ENCODE measurements at regions not wholly inside any gene's neighbourhood (a gene's known extent, or its start where the extent isn't known, plus 50 kb on each side); places are given as distances from the start of the nearest gene placed in this dataset.

GRCh38 chr1:213641312-213641711 lies 346.5 kb upstream of the PROX1 start:
- Mint-ChIP-seq H3K9me3 (peaks cover 0 to 2% (median 0%) of the 10 kb centered on the region in 7 donors), H3K27me3 (ENCODE audit: low read depth in 3 of 3) (peaks cover 0 to 2% (median 2%) of the 10 kb centered on the region in 3 donors), H3K36me3 (no peaks in the 10 kb centered on the region), H3K4me1 (no peaks in the 10 kb centered on the region), H3K27ac (no peak overlapping the region), H3K4me3 (no peak overlapping the region)
- intact Hi-C loops (cut with micrococcal nuclease) = no loop called here
- H4K20me1 ChIP-seq (ENCODE audit: insufficient read depth, low read length) = no peaks in the 10 kb centered on the region
- H3K4me3 ChIP-seq (replicated peaks in 1 of 3; ENCODE audit: low read depth in 2 of 3, low read length in 3 of 3) = no peak overlapping the region
- no peak for DNase-seq
- no peak for TF ChIP-seq CTCF (IDR thresholded peaks at IDR 0.05)
- no peak overlapping the region for H3K9ac ChIP-seq (ENCODE audit: insufficient read depth, low read length, poor library complexity, severe bottlenecking)
- H3K36me3 ChIP-seq (replicated peaks in 1 of 2; ENCODE audit: control insufficient read depth in 1 of 2, insufficient read depth in 2 of 2, low read length in 2 of 2) = no peaks in the 10 kb centered on the region
- no peaks in the 10 kb centered on the region for H3K4me1 ChIP-seq (ENCODE audit: control insufficient read depth in 1 of 2, insufficient read depth in 2 of 2, low read length in 2 of 2)
- H3K27ac ChIP-seq (ENCODE audit: low read depth in 1 of 2, low read length in 2 of 2) = no peak overlapping the region
- no CpG with 5 or more reads among the region's 2 CpGs for WGBS (ENCODE audit: insufficient coverage)
- no peaks in the 10 kb centered on the region for H3K27me3 ChIP-seq (ENCODE audit: control insufficient read depth in 2 of 2, insufficient read depth in 2 of 2, low read length in 2 of 2)
- no peak overlapping the region for H2AFZ ChIP-seq (ENCODE audit: insufficient read depth, low read depth, low read length, poor library complexity, severe bottlenecking)
- no peaks in the 10 kb centered on the region for H3K79me2 ChIP-seq (ENCODE audit: insufficient read depth, low read length)
- H3K4me2 ChIP-seq (replicated peaks; ENCODE audit: extremely low read depth, low read length, poor library complexity, severe bottlenecking) = no peak overlapping the region
- no peaks in the 10 kb centered on the region for H3K9me3 ChIP-seq (replicated peaks in 1 of 2; ENCODE audit: control insufficient read depth in 1 of 2, insufficient read depth in 1 of 2, low read length in 2 of 2)

DNA sequence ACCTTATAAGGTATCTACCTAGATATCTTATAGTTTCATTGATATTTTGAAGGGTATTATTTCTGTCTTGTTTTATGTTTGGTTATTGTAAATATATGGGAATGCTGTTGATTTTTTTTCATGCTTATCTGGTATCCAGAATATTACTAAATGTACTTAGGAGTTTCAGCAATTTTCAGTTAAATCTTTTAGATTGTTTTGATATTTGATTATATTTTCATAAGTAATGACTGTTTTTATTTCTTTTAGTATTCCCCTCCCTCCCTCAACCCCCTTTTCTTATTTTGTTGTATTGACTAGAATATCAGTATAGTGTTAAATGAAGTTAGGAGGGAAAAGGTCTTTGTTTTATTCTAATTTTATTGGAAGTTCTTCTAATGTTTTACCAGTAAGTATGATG lies 344.4 kb upstream of the PROX1 start:
- TF ChIP-seq CTCF (IDR thresholded peaks at IDR 0.05) = no peak
- H3K27me3 Mint-ChIP-seq (ENCODE audit: low read depth in 3 of 3) = peaks cover 0 to 4% (median 2%) of the 10 kb centered on the region in 3 donors
- H3K79me2 ChIP-seq (ENCODE audit: insufficient read depth, low read length) = no peaks in the 10 kb centered on the region
- H3K36me3 Mint-ChIP-seq = no peaks in the 10 kb centered on the region
- intact Hi-C loops (cut with micrococcal nuclease) = no loop called here
- H3K4me2 ChIP-seq (replicated peaks; ENCODE audit: extremely low read depth, low read length, poor library complexity, severe bottlenecking) = no peak overlapping the region
- peaks cover 0 to 2% (median 0%) of the 10 kb centered on the region in 7 donors for H3K9me3 Mint-ChIP-seq
- no peak overlapping the region for H3K27ac ChIP-seq (ENCODE audit: low read depth in 1 of 2, low read length in 2 of 2)
- H3K27ac Mint-ChIP-seq = no peak overlapping the region
- H3K4me1 ChIP-seq (ENCODE audit: control insufficient read depth in 1 of 2, insufficient read depth in 2 of 2, low read length in 2 of 2) = no peaks in the 10 kb centered on the region
- H3K9me3 ChIP-seq (replicated peaks in 1 of 2; ENCODE audit: control insufficient read depth in 1 of 2, insufficient read depth in 1 of 2, low read length in 2 of 2) = no peaks in the 10 kb centered on the region
- no peak overlapping the region for H3K9ac ChIP-seq (ENCODE audit: insufficient read depth, low read length, poor library complexity, severe bottlenecking)
- no peaks in the 10 kb centered on the region for H3K27me3 ChIP-seq (ENCODE audit: control insufficient read depth in 2 of 2, insufficient read depth in 2 of 2, low read length in 2 of 2)
- no peaks in the 10 kb centered on the region for H3K36me3 ChIP-seq (replicated peaks in 1 of 2; ENCODE audit: control insufficient read depth in 1 of 2, insufficient read depth in 2 of 2, low read length in 2 of 2)
- no peak overlapping the region for H2AFZ ChIP-seq (ENCODE audit: insufficient read depth, low read depth, low read length, poor library complexity, severe bottlenecking)
- no peak overlapping the region for H3K4me3 ChIP-seq (replicated peaks in 1 of 3; ENCODE audit: low read depth in 2 of 3, low read length in 3 of 3)
- H3K4me1 Mint-ChIP-seq = no peaks in the 10 kb centered on the region
- H3K4me3 Mint-ChIP-seq = no peak overlapping the region
- no peaks in the 10 kb centered on the region for H4K20me1 ChIP-seq (ENCODE audit: insufficient read depth, low read length)
- no peak for DNase-seq
